GM23338 (cell line): ENCODE measurements at regions not wholly inside any gene's neighbourhood (a gene's known extent, or its start where the extent isn't known, plus 50 kb on each side); places are given as distances from the start of the nearest gene placed in this dataset.

Experiments used
- ATAC-seq: fragments of 200-7000 bp; cut with Tn5 transposase; 3 replicates; pipeline ENCODE4 v1.9.1; 2020
- DNase-seq: peaks from one replicate; pipeline ENCODE4 v3.0.0-alpha.2; 2015; ENCODE audit warnings: low spot score
- H2AFZ ChIP-seq: fragments of 200-600 bp; sonication (generic); 2 replicates; pipeline ENCODE4 v1.8.0; 2016; ENCODE audit warnings: antibody characterized with exemption, mild to moderate bottlenecking, moderate library complexity
- H3F3A ChIP-seq: fragments of 200-600 bp; sonication (generic); replicated peaks from 2 replicates; pipeline ENCODE4 v1.8.0; 2017; ENCODE audit warnings: antibody characterized with exemption, mixed run types, low read depth
- H3K27ac ChIP-seq: fragments of 200-600 bp; sonication (generic); 2 replicates; pipeline ENCODE4 v1.6.1; 2016; ENCODE audit warnings: low read depth
- H3K27me3 ChIP-seq: fragments of 200-600 bp; sonication (generic); 2 replicates; pipeline ENCODE4 v1.8.0; 2016; ENCODE audit warnings: mild to moderate bottlenecking, mixed run types, moderate library complexity; ENCODE audit not compliant: insufficient read depth
- H3K36me3 ChIP-seq: fragments of 200-600 bp; sonication (generic); 2 replicates; pipeline ENCODE4 v1.8.0; 2016; ENCODE audit warnings: mild to moderate bottlenecking; ENCODE audit not compliant: insufficient read depth
- H3K4me1 ChIP-seq: fragments of 200-600 bp; sonication (generic); 2 replicates; pipeline ENCODE4 v1.8.0; 2016; ENCODE audit warnings: mild to moderate bottlenecking, moderate library complexity; ENCODE audit not compliant: insufficient read depth
- H3K4me2 ChIP-seq: fragments of 200-600 bp; sonication (generic); 2 replicates; pipeline ENCODE4 v1.7.1; 2017; ENCODE audit warnings: mixed run types
- H3K4me3 ChIP-seq: fragments of 200-600 bp; sonication (generic); 2 replicates; pipeline ENCODE4 v1.6.1; 2016; ENCODE audit warnings: mixed run types
- H3K79me2 ChIP-seq: fragments of 200-600 bp; sonication (generic); replicated peaks from 2 replicates; pipeline ENCODE4 v1.8.0; 2017; ENCODE audit warnings: mild to moderate bottlenecking; ENCODE audit not compliant: insufficient read depth
- H3K9me2 ChIP-seq: fragments of 200-600 bp; sonication (generic); 2 replicates; pipeline ENCODE4 v1.8.0; 2017; ENCODE audit not compliant: insufficient read depth
- H4K20me1 ChIP-seq: fragments of 200-600 bp; sonication (generic); replicated peaks from 2 replicates; pipeline ENCODE4 v1.8.0; 2017; ENCODE audit warnings: mild to moderate bottlenecking; ENCODE audit not compliant: insufficient read depth
- H3K27ac Mint-ChIP-seq: 2 replicates; pipeline ENCODE4 v1.8.0; 2020; ENCODE audit warnings: inconsistent platforms, mild to moderate bottlenecking, moderate library complexity, mixed read lengths
- H3K27me3 Mint-ChIP-seq: 3 replicates; pipeline ENCODE4 v1.8.0; 2022; ENCODE audit warnings: low read depth, mild to moderate bottlenecking, moderate library complexity, mixed read lengths, inconsistent platforms; ENCODE audit not compliant: insufficient read depth, poor library complexity
- H3K36me3 Mint-ChIP-seq: 3 replicates; pipeline ENCODE4 v1.8.0; 2021; ENCODE audit warnings: low read depth, mild to moderate bottlenecking, inconsistent platforms, moderate library complexity, mixed read lengths
- H3K4me1 Mint-ChIP-seq: 3 replicates; pipeline ENCODE4 v1.8.0; 2020; ENCODE audit warnings: mild to moderate bottlenecking, inconsistent platforms, mixed read lengths
- H3K4me3 Mint-ChIP-seq: 3 replicates; pipeline ENCODE4 v1.8.0; 2021; ENCODE audit warnings: moderate library complexity, mild to moderate bottlenecking, inconsistent platforms, mixed read lengths
- H3K9me3 Mint-ChIP-seq: 3 replicates; pipeline ENCODE4 v1.8.0; 2020; ENCODE audit warnings: moderate library complexity, mild to moderate bottlenecking, inconsistent platforms, mixed read lengths
- CREB1 ChIP-seq: fragments of 250-450 bp; sonication (Bioruptor Pico); IDR thresholded peaks from 2 replicates; pipeline ENCODE4 v1.5.0; 2020; ENCODE audit warnings: low read depth, mild to moderate bottlenecking, moderate library complexity
- CTCF ChIP-seq, 2 experiments: fragments of 200-600 bp in 1 of 2; sonication (generic) in 1 of 2; conservative IDR thresholded peaks; 2 replicates each; pipeline versions ENCODE4 v1.5.1 to v1.6.1; 2016 to 2017; ENCODE audit warnings: antibody characterized with exemption in 2 of 2, low read depth in 2 of 2, mild to moderate bottlenecking in 2 of 2, moderate library complexity in 1 of 2
- ETS1 ChIP-seq: IDR thresholded peaks from 2 replicates; pipeline ENCODE4 v1.6.1; 2016; ENCODE audit warnings: antibody characterized with exemption
- EZH2 ChIP-seq: fragments of 200-600 bp; sonication (generic); IDR thresholded peaks from one replicate; pipeline ENCODE4 v1.8.0; 2017; ENCODE audit warnings: antibody characterized with exemption, mild to moderate bottlenecking, low read depth; ENCODE audit not compliant: unreplicated experiment
- EZH2phosphoT487 ChIP-seq: fragments of 200-600 bp; sonication (generic); IDR thresholded peaks from one replicate; pipeline ENCODE4 v1.8.1; 2018; ENCODE audit warnings: antibody characterized with exemption; ENCODE audit not compliant: unreplicated experiment
- JUNB ChIP-seq: IDR thresholded peaks from one replicate; pipeline ENCODE4 v1.6.1; 2016; ENCODE audit warnings: antibody characterized with exemption; ENCODE audit not compliant: unreplicated experiment
- NANOG ChIP-seq: IDR thresholded peaks from 2 replicates; pipeline ENCODE4 v1.6.1; 2016; ENCODE audit warnings: antibody characterized with exemption, borderline replicate concordance
- POLR2AphosphoS5 ChIP-seq: IDR thresholded peaks from 2 replicates; pipeline ENCODE4 v1.6.1; 2016; ENCODE audit warnings: antibody characterized with exemption, low read depth
- REST ChIP-seq: IDR thresholded peaks from one replicate; pipeline ENCODE4 v1.6.1; 2018; ENCODE audit warnings: antibody characterized with exemption; ENCODE audit not compliant: unreplicated experiment
- STAT1 ChIP-seq: IDR thresholded peaks from one replicate; pipeline ENCODE4 v1.6.1; 2016; ENCODE audit warnings: antibody characterized with exemption; ENCODE audit not compliant: unreplicated experiment
- ZNF114 ChIP-seq: fragments of 250-450 bp; sonication (Bioruptor Pico); IDR thresholded peaks from 2 replicates; pipeline ENCODE4 v1.5.0; 2020; ENCODE audit warnings: mild to moderate bottlenecking, moderate library complexity
- ZNF331 ChIP-seq: fragments of 250-450 bp; sonication (Bioruptor Pico); IDR thresholded peaks from 2 replicates; pipeline ENCODE4 v1.5.0; 2020; ENCODE audit warnings: low read depth, mild to moderate bottlenecking, moderate library complexity
- ZNF462 ChIP-seq: fragments of 250-450 bp; sonication (Bioruptor Pico); IDR thresholded peaks from 2 replicates; pipeline ENCODE4 v1.5.0; 2020; ENCODE audit warnings: mild to moderate bottlenecking, moderate library complexity

GRCh38 chr2:9715238-9715637 lies 84.4 kb upstream of the YWHAQ start:
- Histone ChIP-seq H3K4me3 (no peak overlapping the region), H3F3A (no peaks in the 10 kb centered on the region), H3K36me3 (no peaks in the 10 kb centered on the region), H3K9me2 (no peaks in the 10 kb centered on the region), H3K4me1 (no peaks in the 10 kb centered on the region), H3K4me2 (no peak overlapping the region), H3K27me3 (no peaks in the 10 kb centered on the region), H3K27ac (no peak overlapping the region), H4K20me1 (no peaks in the 10 kb centered on the region), H3K79me2 (no peaks in the 10 kb centered on the region), H2AFZ (peak overlapping the region; percentile 80; the same call in 1 of the 2 replicates)
- ATAC-seq = no peak
- Mint-ChIP-seq H3K4me3 (no peak overlapping the region), H3K9me3 (no peaks in the 10 kb centered on the region), H3K36me3 (no peaks in the 10 kb centered on the region), H3K27me3 (no peaks in the 10 kb centered on the region), H3K4me1 (no peaks in the 10 kb centered on the region), H3K27ac (no peak overlapping the region)
- TF ChIP-seq ZNF331 = no peak
- TF ChIP-seq EZH2 = no peak
- TF ChIP-seq EZH2phosphoT487 = no peak
- TF ChIP-seq ETS1 = no peak
- TF ChIP-seq POLR2AphosphoS5 = no peak
- no peak for TF ChIP-seq STAT1
- TF ChIP-seq REST = no peak
- no peak for TF ChIP-seq ZNF114 (CRISPR knock-in tag)
- TF ChIP-seq CREB1 = no peak
- TF ChIP-seq ZNF462 (CRISPR knock-in tag) = no peak
- no peak for TF ChIP-seq NANOG
- no peak for TF ChIP-seq CTCF (conservative IDR thresholded peaks at IDR 0.05; ENCODE audit: low read depth in 2 of 2)
- TF ChIP-seq JUNB = no peak
- DNase-seq = no peak
